Hepatocyte (in vitro differentiated cells): ENCODE measurements at regions not wholly inside any gene's neighbourhood (a gene's known extent, or its start where the extent isn't known, plus 50 kb on each side); places are given as distances from the start of the nearest gene placed in this dataset.
"Not testable (repeated sequence)": the region's sequence is repeated elsewhere in the genome, so short reads cannot be mapped to it uniquely, and the experiment has no call there.

Source experiments
- DNase-seq: peaks from one replicate; pipeline ENCODE4 v3.0.0-alpha.2; 2016; ENCODE audit warnings: low spot score
- H2AFZ ChIP-seq: fragments of 200-600 bp; sonication (generic); 2 replicates; pipeline ENCODE4 v1.6.0; 2016; ENCODE audit warnings: antibody characterized with exemption, mild to moderate bottlenecking
- H3K27ac ChIP-seq: fragments of 200-600 bp; sonication (generic); 2 replicates; pipeline ENCODE4 v1.5.1; 2016; ENCODE audit warnings: mild to moderate bottlenecking
- H3K27me3 ChIP-seq: fragments of 200-600 bp; sonication (generic); 2 replicates; pipeline ENCODE4 v1.6.1; 2016
- H3K36me3 ChIP-seq: fragments of 200-600 bp; sonication (generic); replicated peaks from 2 replicates; pipeline ENCODE4 v1.5.1; 2016; ENCODE audit warnings: low read depth; ENCODE audit not compliant: insufficient read depth
- H3K4me1 ChIP-seq: fragments of 200-600 bp; sonication (generic); 2 replicates; pipeline ENCODE4 v1.5.1; 2016; ENCODE audit warnings: mild to moderate bottlenecking, moderate library complexity; ENCODE audit not compliant: insufficient read depth
- H3K4me2 ChIP-seq: fragments of 200-600 bp; sonication (generic); 2 replicates; pipeline ENCODE4 v1.6.0; 2016
- H3K4me3 ChIP-seq: fragments of 200-600 bp; sonication (generic); 2 replicates; pipeline ENCODE4 v1.5.1; 2016; ENCODE audit warnings: mild to moderate bottlenecking
- H3K79me2 ChIP-seq: fragments of 200-600 bp; sonication (generic); 2 replicates; pipeline ENCODE4 v1.6.0; 2017; ENCODE audit warnings: mild to moderate bottlenecking
- H3K9me2 ChIP-seq: fragments of 200-600 bp; sonication (generic); replicated peaks from 2 replicates; pipeline ENCODE4 v1.6.0; 2017; ENCODE audit warnings: mild to moderate bottlenecking; ENCODE audit not compliant: insufficient read depth
- H3K9me3 ChIP-seq: fragments of 200-600 bp; sonication (generic); 2 replicates; pipeline ENCODE4 v1.5.1; 2016; ENCODE audit warnings: low read depth, mild to moderate bottlenecking
- H4K20me1 ChIP-seq: fragments of 200-600 bp; sonication (generic); 2 replicates; pipeline ENCODE4 v1.6.0; 2016; ENCODE audit warnings: mild to moderate bottlenecking; ENCODE audit not compliant: insufficient read depth, poor library complexity, severe bottlenecking
- CTCF ChIP-seq: fragments of 200-600 bp; sonication (generic); IDR thresholded peaks from 2 replicates; pipeline ENCODE4 v1.5.1; 2016; ENCODE audit warnings: antibody characterized with exemption, mild to moderate bottlenecking; ENCODE audit not compliant: poor library complexity
- EZH2 ChIP-seq: fragments of 200-600 bp; sonication (generic); IDR thresholded peaks from 2 replicates; pipeline ENCODE4 v1.6.1; 2016; ENCODE audit warnings: antibody characterized with exemption, mild to moderate bottlenecking, borderline replicate concordance
- EZH2phosphoT487 ChIP-seq: fragments of 200-600 bp; sonication (generic); IDR thresholded peaks from one replicate; pipeline ENCODE4 v1.6.1; 2018; ENCODE audit warnings: antibody characterized with exemption, mild to moderate bottlenecking, low read depth, moderate library complexity; ENCODE audit not compliant: unreplicated experiment, severe bottlenecking
- WGBS: methylation state at CpG from one replicate; pipeline ENCODE4 v1.1.6; 2016; ENCODE audit warnings: low lambda C conversion rate; ENCODE audit errors: missing lambda C conversion rate; 5-methylcytosine and 5-hydroxymethylcytosine counted together

DNA sequence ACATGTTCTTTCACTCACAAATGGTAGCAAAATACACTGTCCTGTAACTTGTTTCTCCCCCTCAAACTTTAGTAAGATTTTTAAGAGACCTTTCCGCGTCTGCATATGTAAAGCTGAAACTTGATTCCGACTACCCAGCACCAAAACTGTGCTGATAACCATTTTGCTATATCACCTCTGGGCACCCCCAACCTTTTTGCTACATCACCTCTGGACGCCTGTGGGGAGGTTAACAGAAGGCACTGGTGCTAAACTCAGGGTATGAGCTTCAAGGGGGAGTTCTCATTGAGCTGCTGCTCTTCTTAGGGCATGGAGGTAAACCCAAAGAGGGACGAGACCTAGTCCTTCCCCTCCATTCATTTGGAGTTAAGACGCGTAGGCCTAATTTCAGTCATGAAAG lies 67.6 kb upstream of the NFE2L3 start:
- Histone ChIP-seq H2AFZ (no peak overlapping the region), H3K27ac (no peak overlapping the region), H4K20me1 (no peaks in the 10 kb centered on the region), H3K9me2 (no peaks in the 10 kb centered on the region), H3K4me2 (no peak overlapping the region), H3K27me3 (no peaks in the 10 kb centered on the region), H3K4me3 (no peak overlapping the region), H3K36me3 (no peaks in the 10 kb centered on the region), H3K4me1 (peaks cover 6% of the 10 kb centered on the region), H3K79me2 (no peaks in the 10 kb centered on the region), H3K9me3 (no peaks in the 10 kb centered on the region)
- no peak for TF ChIP-seq EZH2phosphoT487
- no peak for TF ChIP-seq CTCF
- no peak for TF ChIP-seq EZH2
- WGBS = 95% methylated on average over 7 of the region's 7 CpGs
- DNase-seq = no peak

GRCh38 chr7:26085771-26086170 lies 66.2 kb upstream of the NFE2L3 start:
- H3K9me3 ChIP-seq = no peaks in the 10 kb centered on the region
- no peaks in the 10 kb centered on the region for H4K20me1 ChIP-seq
- no peak overlapping the region for H3K27ac ChIP-seq
- peaks cover 6% of the 10 kb centered on the region for H3K4me1 ChIP-seq
- H3K79me2 ChIP-seq = no peaks in the 10 kb centered on the region
- no peaks in the 10 kb centered on the region for H3K27me3 ChIP-seq
- no peak overlapping the region for H2AFZ ChIP-seq
- H3K4me2 ChIP-seq = no peak overlapping the region
- H3K36me3 ChIP-seq = no peaks in the 10 kb centered on the region
- H3K4me3 ChIP-seq = no peak overlapping the region
- no peak for DNase-seq
- TF ChIP-seq CTCF (no peak), EZH2 (no peak), EZH2phosphoT487 (no peak)
- WGBS = 83% methylated on average over 7 of the region's 7 CpGs
- H3K9me2 ChIP-seq = no peaks in the 10 kb centered on the region

DNA sequence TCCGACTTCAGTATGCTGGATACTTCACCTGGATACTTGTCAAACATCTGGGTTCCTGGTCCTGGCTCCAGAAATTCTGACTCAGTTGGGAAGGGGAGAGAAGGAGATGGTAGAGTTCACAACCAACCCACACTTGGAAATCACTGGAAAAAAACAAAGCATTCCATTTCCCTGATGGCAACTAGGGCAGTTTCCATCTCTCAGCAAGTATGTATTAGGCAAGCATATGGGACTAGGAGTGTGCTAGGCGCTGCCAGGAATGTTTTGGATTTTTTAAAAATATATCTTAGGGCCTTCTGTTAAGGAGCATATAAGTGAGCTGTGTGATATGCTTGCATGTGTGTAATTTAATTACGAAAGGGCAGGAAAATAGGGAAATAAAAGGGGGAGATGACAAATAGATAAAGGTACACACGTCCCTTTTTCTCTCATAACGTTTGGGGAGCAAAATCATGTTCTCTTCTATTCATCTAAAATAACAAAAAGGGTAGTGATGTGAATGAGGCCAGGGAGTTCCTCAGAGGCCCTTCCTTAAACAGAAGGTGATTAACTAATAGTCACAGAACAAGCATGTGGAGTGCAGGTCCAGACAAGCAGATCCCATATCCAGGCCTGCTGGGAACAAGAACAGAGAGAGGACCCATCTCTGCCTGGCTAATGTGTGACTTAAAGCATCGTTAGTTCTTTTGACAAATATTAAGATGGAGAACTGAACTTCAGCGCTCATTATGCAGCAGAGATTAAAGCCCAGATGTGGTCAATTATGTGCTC lies 64.5 kb upstream of the NFE2L3 start:
- H3K4me1 ChIP-seq = no peaks in the 10 kb centered on the region
- H3K79me2 ChIP-seq = no peaks in the 10 kb centered on the region
- no peak overlapping the region for H3K4me2 ChIP-seq
- no peak overlapping the region for H2AFZ ChIP-seq
- WGBS = 82% methylated on average over 7 of the region's 7 CpGs
- no peak overlapping the region for H3K4me3 ChIP-seq
- no peaks in the 10 kb centered on the region for H4K20me1 ChIP-seq
- DNase-seq = no peak
- H3K9me2 ChIP-seq = no peaks in the 10 kb centered on the region
- TF ChIP-seq EZH2phosphoT487 = no peak
- no peak for TF ChIP-seq CTCF
- no peaks in the 10 kb centered on the region for H3K36me3 ChIP-seq
- H3K9me3 ChIP-seq = no peaks in the 10 kb centered on the region
- H3K27ac ChIP-seq = no peak overlapping the region
- no peaks in the 10 kb centered on the region for H3K27me3 ChIP-seq

DNA sequence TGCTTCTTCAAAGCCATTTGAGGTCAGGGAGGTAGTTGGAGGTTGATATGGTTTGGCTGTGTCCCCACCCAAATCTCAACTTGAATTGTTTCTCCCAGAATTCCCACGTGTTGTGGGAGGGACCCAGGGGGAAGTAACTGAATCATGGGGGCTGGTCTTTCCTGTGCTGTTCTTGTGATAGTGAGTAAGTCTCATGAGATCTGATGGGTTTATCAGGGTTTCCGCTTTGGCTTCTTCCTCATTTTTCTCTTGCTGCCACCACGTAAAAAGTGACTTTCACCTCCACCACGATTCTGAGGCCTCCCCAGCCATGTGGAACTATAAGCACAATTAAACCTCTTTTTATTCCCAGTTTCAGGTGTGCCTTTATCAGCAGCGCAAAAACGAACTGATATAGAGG lies 62.5 kb upstream of the NFE2L3 start:
- not testable (repeated sequence) for H3K9me3 ChIP-seq, H3K27ac ChIP-seq, H3K36me3 ChIP-seq, H3K4me1 ChIP-seq, H3K27me3 ChIP-seq, H3K4me2 ChIP-seq, H3K9me2 ChIP-seq, H4K20me1 ChIP-seq, H2AFZ ChIP-seq, H3K79me2 ChIP-seq, DNase-seq, H3K4me3 ChIP-seq
- WGBS = 82% methylated on average over 6 of the region's 6 CpGs
